ENCODE measurements at regions not wholly inside any gene's neighbourhood (a gene's known extent, or its start where the extent isn't known, plus 50 kb on each side); places are given as distances from the start of the nearest gene placed in this dataset.

DNA sequence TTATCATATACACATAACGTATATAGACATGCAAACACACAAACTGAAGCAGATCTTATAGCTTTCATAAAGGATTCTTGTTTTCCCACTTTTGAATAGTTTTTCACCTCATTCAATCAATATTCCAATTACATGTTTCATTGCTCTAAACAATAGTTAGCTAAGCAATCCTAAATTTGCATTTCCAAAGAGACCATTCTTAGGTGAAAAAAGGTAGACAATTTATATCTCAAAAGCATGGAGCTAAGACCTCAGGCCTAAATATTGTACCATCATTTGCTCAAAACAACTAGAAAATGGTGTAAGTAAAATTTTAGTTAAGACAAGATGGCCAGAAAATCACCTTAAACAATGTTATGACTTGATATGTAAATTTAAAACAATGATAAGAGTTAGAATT is 1148.5 kb upstream of the DIAPH2 start (continued):
- TF ChIP-seq, protein P1, sequence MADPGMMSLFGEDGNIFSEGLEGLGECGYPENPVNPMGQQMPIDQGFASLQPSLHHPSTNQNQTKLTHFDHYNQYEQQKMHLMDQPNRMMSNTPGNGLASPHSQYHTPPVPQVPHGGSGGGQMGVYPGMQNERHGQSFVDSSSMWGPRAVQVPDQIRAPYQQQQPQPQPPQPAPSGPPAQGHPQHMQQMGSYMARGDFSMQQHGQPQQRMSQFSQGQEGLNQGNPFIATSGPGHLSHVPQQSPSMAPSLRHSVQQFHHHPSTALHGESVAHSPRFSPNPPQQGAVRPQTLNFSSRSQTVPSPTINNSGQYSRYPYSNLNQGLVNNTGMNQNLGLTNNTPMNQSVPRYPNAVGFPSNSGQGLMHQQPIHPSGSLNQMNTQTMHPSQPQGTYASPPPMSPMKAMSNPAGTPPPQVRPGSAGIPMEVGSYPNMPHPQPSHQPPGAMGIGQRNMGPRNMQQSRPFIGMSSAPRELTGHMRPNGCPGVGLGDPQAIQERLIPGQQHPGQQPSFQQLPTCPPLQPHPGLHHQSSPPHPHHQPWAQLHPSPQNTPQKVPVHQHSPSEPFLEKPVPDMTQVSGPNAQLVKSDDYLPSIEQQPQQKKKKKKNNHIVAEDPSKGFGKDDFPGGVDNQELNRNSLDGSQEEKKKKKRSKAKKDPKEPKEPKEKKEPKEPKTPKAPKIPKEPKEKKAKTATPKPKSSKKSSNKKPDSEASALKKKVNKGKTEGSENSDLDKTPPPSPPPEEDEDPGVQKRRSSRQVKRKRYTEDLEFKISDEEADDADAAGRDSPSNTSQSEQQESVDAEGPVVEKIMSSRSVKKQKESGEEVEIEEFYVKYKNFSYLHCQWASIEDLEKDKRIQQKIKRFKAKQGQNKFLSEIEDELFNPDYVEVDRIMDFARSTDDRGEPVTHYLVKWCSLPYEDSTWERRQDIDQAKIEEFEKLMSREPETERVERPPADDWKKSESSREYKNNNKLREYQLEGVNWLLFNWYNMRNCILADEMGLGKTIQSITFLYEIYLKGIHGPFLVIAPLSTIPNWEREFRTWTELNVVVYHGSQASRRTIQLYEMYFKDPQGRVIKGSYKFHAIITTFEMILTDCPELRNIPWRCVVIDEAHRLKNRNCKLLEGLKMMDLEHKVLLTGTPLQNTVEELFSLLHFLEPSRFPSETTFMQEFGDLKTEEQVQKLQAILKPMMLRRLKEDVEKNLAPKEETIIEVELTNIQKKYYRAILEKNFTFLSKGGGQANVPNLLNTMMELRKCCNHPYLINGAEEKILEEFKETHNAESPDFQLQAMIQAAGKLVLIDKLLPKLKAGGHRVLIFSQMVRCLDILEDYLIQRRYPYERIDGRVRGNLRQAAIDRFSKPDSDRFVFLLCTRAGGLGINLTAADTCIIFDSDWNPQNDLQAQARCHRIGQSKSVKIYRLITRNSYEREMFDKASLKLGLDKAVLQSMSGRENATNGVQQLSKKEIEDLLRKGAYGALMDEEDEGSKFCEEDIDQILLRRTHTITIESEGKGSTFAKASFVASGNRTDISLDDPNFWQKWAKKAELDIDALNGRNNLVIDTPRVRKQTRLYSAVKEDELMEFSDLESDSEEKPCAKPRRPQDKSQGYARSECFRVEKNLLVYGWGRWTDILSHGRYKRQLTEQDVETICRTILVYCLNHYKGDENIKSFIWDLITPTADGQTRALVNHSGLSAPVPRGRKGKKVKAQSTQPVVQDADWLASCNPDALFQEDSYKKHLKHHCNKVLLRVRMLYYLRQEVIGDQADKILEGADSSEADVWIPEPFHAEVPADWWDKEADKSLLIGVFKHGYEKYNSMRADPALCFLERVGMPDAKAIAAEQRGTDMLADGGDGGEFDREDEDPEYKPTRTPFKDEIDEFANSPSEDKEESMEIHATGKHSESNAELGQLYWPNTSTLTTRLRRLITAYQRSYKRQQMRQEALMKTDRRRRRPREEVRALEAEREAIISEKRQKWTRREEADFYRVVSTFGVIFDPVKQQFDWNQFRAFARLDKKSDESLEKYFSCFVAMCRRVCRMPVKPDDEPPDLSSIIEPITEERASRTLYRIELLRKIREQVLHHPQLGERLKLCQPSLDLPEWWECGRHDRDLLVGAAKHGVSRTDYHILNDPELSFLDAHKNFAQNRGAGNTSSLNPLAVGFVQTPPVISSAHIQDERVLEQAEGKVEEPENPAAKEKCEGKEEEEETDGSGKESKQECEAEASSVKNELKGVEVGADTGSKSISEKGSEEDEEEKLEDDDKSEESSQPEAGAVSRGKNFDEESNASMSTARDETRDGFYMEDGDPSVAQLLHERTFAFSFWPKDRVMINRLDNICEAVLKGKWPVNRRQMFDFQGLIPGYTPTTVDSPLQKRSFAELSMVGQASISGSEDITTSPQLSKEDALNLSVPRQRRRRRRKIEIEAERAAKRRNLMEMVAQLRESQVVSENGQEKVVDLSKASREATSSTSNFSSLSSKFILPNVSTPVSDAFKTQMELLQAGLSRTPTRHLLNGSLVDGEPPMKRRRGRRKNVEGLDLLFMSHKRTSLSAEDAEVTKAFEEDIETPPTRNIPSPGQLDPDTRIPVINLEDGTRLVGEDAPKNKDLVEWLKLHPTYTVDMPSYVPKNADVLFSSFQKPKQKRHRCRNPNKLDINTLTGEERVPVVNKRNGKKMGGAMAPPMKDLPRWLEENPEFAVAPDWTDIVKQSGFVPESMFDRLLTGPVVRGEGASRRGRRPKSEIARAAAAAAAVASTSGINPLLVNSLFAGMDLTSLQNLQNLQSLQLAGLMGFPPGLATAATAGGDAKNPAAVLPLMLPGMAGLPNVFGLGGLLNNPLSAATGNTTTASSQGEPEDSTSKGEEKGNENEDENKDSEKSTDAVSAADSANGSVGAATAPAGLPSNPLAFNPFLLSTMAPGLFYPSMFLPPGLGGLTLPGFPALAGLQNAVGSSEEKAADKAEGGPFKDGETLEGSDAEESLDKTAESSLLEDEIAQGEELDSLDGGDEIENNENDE (IDR thresholded peaks at IDR 0.05; ENCODE audit: insufficient replicate concordance, low read length), result no peak
- no peak for TF ChIP-seq RNF2 (IDR thresholded peaks at IDR 0.05; ENCODE audit: borderline replicate concordance, low read depth, low read length, missing control alignments, poor library complexity, severe bottlenecking)
- TF ChIP-seq CHD1 (IDR thresholded peaks at IDR 0.05; ENCODE audit: low read depth, low read length), result no peak
- TF ChIP-seq EZH2 (IDR thresholded peaks at IDR 0.05; ENCODE audit: low read depth, low read length, severe bottlenecking), result no peak
- TF ChIP-seq CBX5 (IDR thresholded peaks at IDR 0.05; ENCODE audit: low read depth, low read length), result no peak
- TF ChIP-seq SUZ12 (IDR thresholded peaks at IDR 0.05; ENCODE audit: low read length), result no peak
- no peak for TF ChIP-seq HDAC6 (IDR thresholded peaks at IDR 0.05; ENCODE audit: low read depth, low read length)
- TF ChIP-seq YY1 (IDR thresholded peaks at IDR 0.05; ENCODE audit: low read depth, low read length), result no peak

Data from H1 (cell line).